ENCODE measurements at regions not wholly inside any gene's neighbourhood (a gene's known extent, or its start where the extent isn't known, plus 50 kb on each side); places are given as distances from the start of the nearest gene placed in this dataset.
"Not testable (repeated sequence)": the region's sequence is repeated elsewhere in the genome, so short reads cannot be mapped to it uniquely, and the experiment has no call there.

GRCh38 chr17:22090263-22090935 is 398.1 kb downstream of the KCNJ18 start:
- Histone ChIP-seq H3K4me3 (ENCODE audit: control insufficient read depth in 1 of 7, extremely low read depth in 1 of 7, insufficient read depth in 4 of 7, low read depth in 2 of 7, low read length in 6 of 7) (no peak overlapping the region), H3K27me3 (replicated peaks in 2 of 5; ENCODE audit: control insufficient read depth in 4 of 5, insufficient read depth in 5 of 5, low read length in 4 of 5) (no peaks in the 10 kb centered on the region), H3K36me3 (ENCODE audit: control insufficient read depth in 4 of 4, insufficient read depth in 4 of 4, low read length in 3 of 4) (no peaks in the 10 kb centered on the region), H3K9me3 (ENCODE audit: control extremely low read depth in 1 of 5, control insufficient read depth in 4 of 5, insufficient read depth in 2 of 5, low read depth in 1 of 5, low read length in 4 of 5) (no peaks in the 10 kb centered on the region), H3K4me1 (ENCODE audit: control extremely low read depth in 1 of 4, control insufficient read depth in 4 of 4, insufficient read depth in 4 of 4, low read length in 3 of 4) (no peaks in the 10 kb centered on the region), H3K27ac (ENCODE audit: insufficient read depth in 1 of 2, low read depth in 1 of 2, low read length in 2 of 2, poor library complexity in 1 of 2, severe bottlenecking in 2 of 2) (no peak overlapping the region)
- CTCF ChIA-PET: no interaction called here
- POLR2A ChIA-PET: no interaction called here
- 94% methylated on average over 15 of the region's 25 CpGs for WGBS (ENCODE audit: insufficient coverage)
- no peak for DNase-seq

- H3K4me1 ChIP-seq (ENCODE audit: control extremely low read depth in 1 of 4, control insufficient read depth in 4 of 4, insufficient read depth in 4 of 4, low read length in 3 of 4); H3K27ac ChIP-seq (ENCODE audit: insufficient read depth in 1 of 2, low read depth in 1 of 2, low read length in 2 of 2, poor library complexity in 1 of 2, severe bottlenecking in 2 of 2); H3K36me3 ChIP-seq (ENCODE audit: control insufficient read depth in 4 of 4, insufficient read depth in 4 of 4, low read length in 3 of 4); H3K4me3 ChIP-seq (ENCODE audit: control insufficient read depth in 1 of 7, extremely low read depth in 1 of 7, insufficient read depth in 4 of 7, low read depth in 2 of 7, low read length in 6 of 7); POLR2A ChIA-PET; H3K27me3 ChIP-seq (replicated peaks in 2 of 5; ENCODE audit: control insufficient read depth in 4 of 5, insufficient read depth in 5 of 5, low read length in 4 of 5); H3K9me3 ChIP-seq (ENCODE audit: control extremely low read depth in 1 of 5, control insufficient read depth in 4 of 5, insufficient read depth in 2 of 5, low read depth in 1 of 5, low read length in 4 of 5); DNase-seq; CTCF ChIA-PET: not testable (repeated sequence)
- 88% methylated on average over 7 of the region's 11 CpGs for WGBS (ENCODE audit: insufficient coverage)
Measured at GRCh38 chr17:22091041-22091679, 398.8 kb downstream of the KCNJ18 start.

GRCh38 chr17:22091840-22092239 is 399.5 kb downstream of the KCNJ18 start:
- H3K9me3 ChIP-seq (ENCODE audit: control extremely low read depth in 1 of 5, control insufficient read depth in 4 of 5, insufficient read depth in 2 of 5, low read depth in 1 of 5, low read length in 4 of 5); H3K4me3 ChIP-seq (ENCODE audit: control insufficient read depth in 1 of 7, extremely low read depth in 1 of 7, insufficient read depth in 4 of 7, low read depth in 2 of 7, low read length in 6 of 7); H3K27me3 ChIP-seq (replicated peaks in 2 of 5; ENCODE audit: control insufficient read depth in 4 of 5, insufficient read depth in 5 of 5, low read length in 4 of 5); H3K4me1 ChIP-seq (ENCODE audit: control extremely low read depth in 1 of 4, control insufficient read depth in 4 of 4, insufficient read depth in 4 of 4, low read length in 3 of 4); DNase-seq; H3K36me3 ChIP-seq (ENCODE audit: control insufficient read depth in 4 of 4, insufficient read depth in 4 of 4, low read length in 3 of 4); POLR2A ChIA-PET; H3K27ac ChIP-seq (ENCODE audit: insufficient read depth in 1 of 2, low read depth in 1 of 2, low read length in 2 of 2, poor library complexity in 1 of 2, severe bottlenecking in 2 of 2); CTCF ChIA-PET: not testable (repeated sequence)
- WGBS (ENCODE audit: insufficient coverage): 94% methylated on average over 4 of the region's 4 CpGs

GRCh38 chr17:22095414-22095813 is 403.1 kb downstream of the KCNJ18 start:
- H3K27me3 ChIP-seq (replicated peaks in 2 of 5; ENCODE audit: control insufficient read depth in 4 of 5, insufficient read depth in 5 of 5, low read length in 4 of 5); CTCF ChIA-PET; POLR2A ChIA-PET; H3K36me3 ChIP-seq (ENCODE audit: control insufficient read depth in 4 of 4, insufficient read depth in 4 of 4, low read length in 3 of 4); DNase-seq; H3K9me3 ChIP-seq (ENCODE audit: control extremely low read depth in 1 of 5, control insufficient read depth in 4 of 5, insufficient read depth in 2 of 5, low read depth in 1 of 5, low read length in 4 of 5); H3K27ac ChIP-seq (ENCODE audit: insufficient read depth in 1 of 2, low read depth in 1 of 2, low read length in 2 of 2, poor library complexity in 1 of 2, severe bottlenecking in 2 of 2); H3K4me3 ChIP-seq (ENCODE audit: control insufficient read depth in 1 of 7, extremely low read depth in 1 of 7, insufficient read depth in 4 of 7, low read depth in 2 of 7, low read length in 6 of 7); H3K4me1 ChIP-seq (ENCODE audit: control extremely low read depth in 1 of 4, control insufficient read depth in 4 of 4, insufficient read depth in 4 of 4, low read length in 3 of 4): not testable (repeated sequence)
- no CpG with 5 or more reads among the region's 2 CpGs for WGBS (ENCODE audit: insufficient coverage)

- POLR2A ChIA-PET; H3K4me3 ChIP-seq (ENCODE audit: control insufficient read depth in 1 of 7, extremely low read depth in 1 of 7, insufficient read depth in 4 of 7, low read depth in 2 of 7, low read length in 6 of 7); DNase-seq; H3K9me3 ChIP-seq (ENCODE audit: control extremely low read depth in 1 of 5, control insufficient read depth in 4 of 5, insufficient read depth in 2 of 5, low read depth in 1 of 5, low read length in 4 of 5); H3K27me3 ChIP-seq (replicated peaks in 2 of 5; ENCODE audit: control insufficient read depth in 4 of 5, insufficient read depth in 5 of 5, low read length in 4 of 5); H3K4me1 ChIP-seq (ENCODE audit: control extremely low read depth in 1 of 4, control insufficient read depth in 4 of 4, insufficient read depth in 4 of 4, low read length in 3 of 4); H3K27ac ChIP-seq (ENCODE audit: insufficient read depth in 1 of 2, low read depth in 1 of 2, low read length in 2 of 2, poor library complexity in 1 of 2, severe bottlenecking in 2 of 2); CTCF ChIA-PET; H3K36me3 ChIP-seq (ENCODE audit: control insufficient read depth in 4 of 4, insufficient read depth in 4 of 4, low read length in 3 of 4): not testable (repeated sequence)
Measured at GRCh38 chr17:22099633-22100032, 407.3 kb downstream of the KCNJ18 start.

- POLR2A ChIA-PET: no interaction called here
- CTCF ChIA-PET: no interaction called here
- no peaks in the 10 kb centered on the region for H3K36me3 ChIP-seq (ENCODE audit: control insufficient read depth in 4 of 4, insufficient read depth in 4 of 4, low read length in 3 of 4)
- no peaks in the 10 kb centered on the region for H3K9me3 ChIP-seq (ENCODE audit: control extremely low read depth in 1 of 5, control insufficient read depth in 4 of 5, insufficient read depth in 2 of 5, low read depth in 1 of 5, low read length in 4 of 5)
- 100% methylated on average over 1 of the region's 6 CpGs for WGBS (ENCODE audit: insufficient coverage)
- no peak for DNase-seq
- H3K4me1 ChIP-seq (ENCODE audit: control extremely low read depth in 1 of 4, control insufficient read depth in 4 of 4, insufficient read depth in 4 of 4, low read length in 3 of 4): no peaks in the 10 kb centered on the region
- no peaks in the 10 kb centered on the region for H3K27me3 ChIP-seq (replicated peaks in 2 of 5; ENCODE audit: control insufficient read depth in 4 of 5, insufficient read depth in 5 of 5, low read length in 4 of 5)
- H3K4me3 ChIP-seq (ENCODE audit: control insufficient read depth in 1 of 7, extremely low read depth in 1 of 7, insufficient read depth in 4 of 7, low read depth in 2 of 7, low read length in 6 of 7): no peak overlapping the region
- H3K27ac ChIP-seq (ENCODE audit: insufficient read depth in 1 of 2, low read depth in 1 of 2, low read length in 2 of 2, poor library complexity in 1 of 2, severe bottlenecking in 2 of 2): no peak overlapping the region
Measured at GRCh38 chr17:22102177-22102576, 409.9 kb downstream of the KCNJ18 start.

GRCh38 chr17:22116720-22117119 is 424.4 kb downstream of the KCNJ18 start:
- DNase-seq; CTCF ChIA-PET; H3K36me3 ChIP-seq (ENCODE audit: control insufficient read depth in 4 of 4, insufficient read depth in 4 of 4, low read length in 3 of 4); POLR2A ChIA-PET; H3K27me3 ChIP-seq (replicated peaks in 2 of 5; ENCODE audit: control insufficient read depth in 4 of 5, insufficient read depth in 5 of 5, low read length in 4 of 5); H3K4me3 ChIP-seq (ENCODE audit: control insufficient read depth in 1 of 7, extremely low read depth in 1 of 7, insufficient read depth in 4 of 7, low read depth in 2 of 7, low read length in 6 of 7); H3K9me3 ChIP-seq (ENCODE audit: control extremely low read depth in 1 of 5, control insufficient read depth in 4 of 5, insufficient read depth in 2 of 5, low read depth in 1 of 5, low read length in 4 of 5); H3K4me1 ChIP-seq (ENCODE audit: control extremely low read depth in 1 of 4, control insufficient read depth in 4 of 4, insufficient read depth in 4 of 4, low read length in 3 of 4); H3K27ac ChIP-seq (ENCODE audit: insufficient read depth in 1 of 2, low read depth in 1 of 2, low read length in 2 of 2, poor library complexity in 1 of 2, severe bottlenecking in 2 of 2): not testable (repeated sequence)
- no CpG with 5 or more reads among the region's 3 CpGs for WGBS (ENCODE audit: insufficient coverage)

Measured in common myeloid progenitor, CD34-positive (primary cell).